Progenitor cell of endocrine pancreas (in vitro differentiated cells): ENCODE measurements at regions not wholly inside any gene's neighbourhood (a gene's known extent, or its start where the extent isn't known, plus 50 kb on each side); places are given as distances from the start of the nearest gene placed in this dataset.

ENCODE experiments used
- DNase-seq: peaks from one replicate; pipeline ENCODE4 v3.0.0; 2021; ENCODE audit warnings: low spot score; ENCODE audit not compliant: unreplicated experiment
- H3K27ac Mint-ChIP-seq: 2 replicates; pipeline ENCODE4 v1.8.0; 2021; ENCODE audit warnings: mild to moderate bottlenecking, moderate library complexity, mixed read lengths
- H3K27me3 Mint-ChIP-seq: 2 replicates; pipeline ENCODE4 v1.8.0; 2021; ENCODE audit warnings: mixed read lengths
- H3K36me3 Mint-ChIP-seq: 2 replicates; pipeline ENCODE4 v1.8.0; 2022; ENCODE audit warnings: mixed read lengths; ENCODE audit not compliant: insufficient read depth
- H3K4me1 Mint-ChIP-seq: 2 replicates; pipeline ENCODE4 v1.8.0; 2021; ENCODE audit warnings: low read depth, mixed read lengths
- H3K4me3 Mint-ChIP-seq: 2 replicates; pipeline ENCODE4 v1.8.0; 2021; ENCODE audit warnings: low read depth, mild to moderate bottlenecking, moderate library complexity, mixed read lengths
- H3K9me3 Mint-ChIP-seq: 2 replicates; pipeline ENCODE4 v1.8.0; 2021; ENCODE audit warnings: low read depth, mixed read lengths
- TF ChIP-seq, protein P1 (sequence below): fragments of 200-600 bp; sonication (generic); IDR thresholded peaks from one replicate; pipeline ENCODE4 v1.5.0; 2021; ENCODE audit warnings: antibody characterized with exemption, mild to moderate bottlenecking; ENCODE audit not compliant: unreplicated experiment

DNA sequence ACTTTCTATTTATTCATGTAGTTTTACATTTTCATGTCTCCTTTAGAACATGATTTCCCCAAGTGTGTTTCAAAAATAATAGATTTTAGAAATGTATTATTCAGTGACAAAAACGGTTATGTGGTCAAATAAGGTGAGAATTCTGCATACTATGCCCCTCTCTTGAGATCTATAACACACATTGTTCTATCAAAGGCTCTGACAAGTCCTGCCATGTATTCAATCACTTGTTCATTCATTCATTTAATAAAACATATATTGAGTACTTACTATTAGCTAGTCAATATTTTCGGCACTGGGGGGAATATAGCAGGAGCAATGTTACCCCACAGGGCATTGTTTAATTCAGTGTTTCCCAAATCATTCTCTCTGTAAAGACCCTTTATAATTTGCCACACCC, 58.4 kb upstream of the FGF13 start:
- TF ChIP-seq, protein P1, sequence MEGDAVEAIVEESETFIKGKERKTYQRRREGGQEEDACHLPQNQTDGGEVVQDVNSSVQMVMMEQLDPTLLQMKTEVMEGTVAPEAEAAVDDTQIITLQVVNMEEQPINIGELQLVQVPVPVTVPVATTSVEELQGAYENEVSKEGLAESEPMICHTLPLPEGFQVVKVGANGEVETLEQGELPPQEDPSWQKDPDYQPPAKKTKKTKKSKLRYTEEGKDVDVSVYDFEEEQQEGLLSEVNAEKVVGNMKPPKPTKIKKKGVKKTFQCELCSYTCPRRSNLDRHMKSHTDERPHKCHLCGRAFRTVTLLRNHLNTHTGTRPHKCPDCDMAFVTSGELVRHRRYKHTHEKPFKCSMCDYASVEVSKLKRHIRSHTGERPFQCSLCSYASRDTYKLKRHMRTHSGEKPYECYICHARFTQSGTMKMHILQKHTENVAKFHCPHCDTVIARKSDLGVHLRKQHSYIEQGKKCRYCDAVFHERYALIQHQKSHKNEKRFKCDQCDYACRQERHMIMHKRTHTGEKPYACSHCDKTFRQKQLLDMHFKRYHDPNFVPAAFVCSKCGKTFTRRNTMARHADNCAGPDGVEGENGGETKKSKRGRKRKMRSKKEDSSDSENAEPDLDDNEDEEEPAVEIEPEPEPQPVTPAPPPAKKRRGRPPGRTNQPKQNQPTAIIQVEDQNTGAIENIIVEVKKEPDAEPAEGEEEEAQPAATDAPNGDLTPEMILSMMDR, result no peak
- no peaks in the 10 kb centered on the region for H3K9me3 Mint-ChIP-seq
- H3K27me3 Mint-ChIP-seq, result no peaks in the 10 kb centered on the region
- no peaks in the 10 kb centered on the region for H3K36me3 Mint-ChIP-seq
- H3K4me3 Mint-ChIP-seq, result no peak overlapping the region
- H3K27ac Mint-ChIP-seq, result no peak overlapping the region
- H3K4me1 Mint-ChIP-seq, result no peaks in the 10 kb centered on the region
- no peak for DNase-seq

DNA sequence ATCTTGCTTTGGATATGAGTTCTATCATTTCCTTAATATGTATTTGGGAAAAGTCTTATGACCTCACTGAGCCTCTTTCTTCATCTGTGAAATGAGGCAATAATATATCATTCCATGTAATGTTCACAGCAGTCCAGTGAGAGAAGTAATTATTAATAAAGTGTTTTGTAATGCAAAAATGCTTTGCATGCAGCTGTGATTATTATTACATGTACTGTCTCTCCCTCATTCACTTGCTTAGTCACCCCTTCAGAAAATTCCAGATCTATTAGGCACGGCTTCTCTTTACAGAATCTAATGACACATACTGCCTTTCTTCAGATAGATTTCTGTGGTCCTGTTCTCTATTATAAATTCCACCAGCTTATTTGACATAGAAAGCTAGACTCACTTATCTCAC, 53.5 kb upstream of the FGF13 start:
- H3K4me1 Mint-ChIP-seq, result peaks cover 15% of the 10 kb centered on the region
- H3K9me3 Mint-ChIP-seq, result no peaks in the 10 kb centered on the region
- H3K27ac Mint-ChIP-seq, result no peak overlapping the region
- H3K36me3 Mint-ChIP-seq, result no peaks in the 10 kb centered on the region
- no peak overlapping the region for H3K4me3 Mint-ChIP-seq
- no peaks in the 10 kb centered on the region for H3K27me3 Mint-ChIP-seq
- no peak for DNase-seq
- TF ChIP-seq, protein P1, result no peak

DNA sequence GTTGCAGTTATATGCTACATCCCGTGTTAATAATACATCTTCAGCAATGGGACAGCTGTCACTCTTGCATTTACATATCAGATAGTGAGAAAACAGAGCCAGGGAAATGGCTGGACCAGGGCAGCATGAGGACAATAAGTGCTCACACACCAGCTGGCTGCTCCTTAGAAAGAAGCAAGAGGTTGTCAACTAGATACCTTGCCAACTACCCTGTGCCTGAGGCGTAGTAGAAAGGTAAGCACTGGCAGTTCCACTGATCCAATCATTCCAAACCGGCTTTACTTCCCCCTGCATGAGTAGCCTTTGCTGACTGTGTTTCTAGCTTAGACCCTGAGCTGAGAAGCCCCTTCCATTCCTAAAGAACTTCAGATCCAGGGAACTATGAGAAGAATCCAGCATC, 52.2 kb upstream of the FGF13 start:
- H3K4me3 Mint-ChIP-seq, result no peak overlapping the region
- H3K27me3 Mint-ChIP-seq, result no peaks in the 10 kb centered on the region
- DNase-seq, result no peak
- peaks cover 19% of the 10 kb centered on the region for H3K4me1 Mint-ChIP-seq
- no peaks in the 10 kb centered on the region for H3K9me3 Mint-ChIP-seq
- no peaks in the 10 kb centered on the region for H3K36me3 Mint-ChIP-seq
- H3K27ac Mint-ChIP-seq, result no peak overlapping the region
- TF ChIP-seq, protein P1, result no peak

DNA sequence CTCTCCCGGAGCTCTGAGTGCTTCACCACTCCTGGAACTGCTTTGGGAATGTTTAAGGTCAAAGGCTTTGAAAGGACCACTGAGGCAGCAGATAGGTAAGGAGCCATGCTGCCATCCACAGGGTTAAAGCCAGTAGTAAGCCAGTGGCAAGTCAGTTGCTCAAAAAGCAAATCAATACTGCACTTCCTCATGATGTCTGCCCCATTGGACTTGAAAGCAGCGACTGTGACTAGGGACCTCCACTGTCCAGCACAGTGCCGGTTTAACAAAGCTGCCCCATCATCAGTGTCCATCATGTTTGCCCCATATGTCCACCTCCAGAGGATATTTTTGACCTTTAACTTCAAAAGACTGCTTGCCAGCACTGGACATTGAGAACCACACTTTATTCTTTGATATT, 49.9 kb upstream of the FGF13 start:
- Mint-ChIP-seq H3K27ac (no peak overlapping the region), H3K9me3 (no peaks in the 10 kb centered on the region), H3K27me3 (no peaks in the 10 kb centered on the region), H3K4me3 (no peak overlapping the region), H3K36me3 (no peaks in the 10 kb centered on the region), H3K4me1 (peaks cover 19% of the 10 kb centered on the region)
- DNase-seq, result no peak
- TF ChIP-seq, protein P1, result no peak
